Liver (tissue), 8 donors: ENCODE measurements at regions not wholly inside any gene's neighbourhood (a gene's known extent, or its start where the extent isn't known, plus 50 kb on each side); places are given as distances from the start of the nearest gene placed in this dataset.

Experiments used
- DNase-seq: peaks from one replicate; pipeline ENCODE4 v3.0.0-alpha.2; 2017; ENCODE audit warnings: low spot score
- H3K27ac ChIP-seq, 2 donors: one replicate each; pipeline ENCODE4 v1.7.0; 2013; ENCODE audit warnings: inconsistent platforms in 2 of 2, low read length in 2 of 2, control low read depth in 1 of 2, low read depth in 1 of 2, mild to moderate bottlenecking in 1 of 2
- H3K27me3 ChIP-seq, 4 donors: one replicate each; pipeline versions ENCODE4 v1.6.1 to v1.7.0; 2013; ENCODE audit warnings: low read length in 3 of 4, inconsistent platforms in 1 of 4, mild to moderate bottlenecking in 1 of 4, moderate library complexity in 1 of 4; ENCODE audit not compliant: control insufficient read depth in 4 of 4, insufficient read depth in 4 of 4
- H3K36me3 ChIP-seq, 4 donors: one replicate each; pipeline versions ENCODE4 v1.6.1 to v1.7.0; 2013; ENCODE audit warnings: low read length in 3 of 4, mild to moderate bottlenecking in 3 of 4, low read depth in 1 of 4, moderate library complexity in 1 of 4; ENCODE audit not compliant: control insufficient read depth in 4 of 4, insufficient read depth in 3 of 4
- H3K4me1 ChIP-seq, 4 donors: one replicate each; pipeline versions ENCODE4 v1.6.1 to v1.7.0; 2013; ENCODE audit warnings: low read length in 3 of 4, mild to moderate bottlenecking in 3 of 4, moderate library complexity in 1 of 4; ENCODE audit not compliant: control insufficient read depth in 4 of 4, insufficient read depth in 4 of 4
- H3K4me3 ChIP-seq, 3 donors: one replicate each; pipeline versions ENCODE4 v1.6.1 to v1.7.0; 2013; ENCODE audit warnings: low read length in 3 of 3, control low read depth in 1 of 3, low read depth in 1 of 3, mild to moderate bottlenecking in 1 of 3
- H3K9ac ChIP-seq, 2 donors: one replicate each; pipeline ENCODE4 v1.7.0; 2013; ENCODE audit warnings: low read length in 2 of 2, mild to moderate bottlenecking in 2 of 2, moderate library complexity in 2 of 2, control low read depth in 1 of 2, low read depth in 1 of 2
- H3K9me3 ChIP-seq, 4 donors: one replicate each; pipeline versions ENCODE4 v1.6.1 to v1.7.0; 2013; ENCODE audit warnings: low read length in 3 of 4; ENCODE audit not compliant: control insufficient read depth in 4 of 4
- EGR1 ChIP-seq, 2 donors: IDR thresholded peaks; 2 replicates each; pipeline ENCODE4 v1.6.1; 2016 to 2018; ENCODE audit warnings: antibody characterized with exemption in 2 of 2, low read depth in 2 of 2
- FOXA2 ChIP-seq: IDR thresholded peaks from 2 replicates; pipeline ENCODE4 v1.6.1; 2016; ENCODE audit warnings: antibody characterized with exemption
- GABPA ChIP-seq, 2 donors: IDR thresholded peaks in 1 of 2; conservative IDR thresholded peaks in 1 of 2; 2 replicates each; pipeline ENCODE4 v1.6.1; 2016; ENCODE audit warnings: antibody characterized with exemption in 2 of 2, mild to moderate bottlenecking in 1 of 2, moderate library complexity in 1 of 2
- HNF4A ChIP-seq, 2 donors: conservative IDR thresholded peaks; 2 replicates each; pipeline ENCODE4 v1.6.1; 2016; ENCODE audit warnings: antibody characterized with exemption in 2 of 2, mild to moderate bottlenecking in 2 of 2
- HNF4G ChIP-seq: IDR thresholded peaks from 2 replicates; pipeline ENCODE4 v1.6.1; 2016; ENCODE audit warnings: antibody characterized with exemption
- JUND ChIP-seq, 2 donors: IDR thresholded peaks; 2 replicates each; pipeline ENCODE4 v1.6.1; 2016; ENCODE audit warnings: antibody characterized with exemption in 2 of 2
- NR2F2 ChIP-seq: IDR thresholded peaks from 2 replicates; pipeline ENCODE4 v1.6.1; 2016; ENCODE audit warnings: antibody characterized with exemption
- RAD21 ChIP-seq, 2 donors: IDR thresholded peaks; 2 replicates each; pipeline ENCODE4 v1.6.1; 2016; ENCODE audit warnings: antibody characterized with exemption in 2 of 2, mild to moderate bottlenecking in 2 of 2
- RXRA ChIP-seq, 2 donors: IDR thresholded peaks; 2 replicates each; pipeline ENCODE4 v1.6.1; 2017 to 2018; ENCODE audit warnings: antibody characterized with exemption in 2 of 2, mild to moderate bottlenecking in 1 of 2
- SP1 ChIP-seq: IDR thresholded peaks from 2 replicates; pipeline ENCODE4 v1.6.1; 2018; ENCODE audit warnings: antibody characterized with exemption, mild to moderate bottlenecking
- TAF1 ChIP-seq: conservative IDR thresholded peaks from 2 replicates; pipeline ENCODE4 v1.6.1; 2016; ENCODE audit warnings: antibody characterized with exemption, mild to moderate bottlenecking
- YY1 ChIP-seq: IDR thresholded peaks from 2 replicates; pipeline ENCODE4 v1.6.1; 2016; ENCODE audit warnings: antibody characterized with exemption, mild to moderate bottlenecking
- WGBS: extraction: QIAGEN DNeasy Blood & Tissue Kit; methylation state at CpG from one replicate; pipeline ENCODE4 v1.1.7; 2013; 5-methylcytosine and 5-hydroxymethylcytosine counted together
- TF ChIP-seq, protein P1 (sequence below): IDR thresholded peaks from 2 replicates; pipeline ENCODE4 v1.6.1; 2016; ENCODE audit warnings: antibody characterized with exemption
- TF ChIP-seq, protein P2 (sequence below): IDR thresholded peaks from 2 replicates; pipeline ENCODE4 v1.6.1; 2016; ENCODE audit warnings: antibody characterized with exemption, mild to moderate bottlenecking
- TF ChIP-seq, protein P3 (sequence below): IDR thresholded peaks from 2 replicates; pipeline ENCODE4 v1.6.1; 2016; ENCODE audit warnings: antibody characterized with exemption
- TF ChIP-seq, protein P4 (sequence below): fragments of 150-350 bp; IDR thresholded peaks from 2 replicates; pipeline ENCODE4 v1.5.1; 2017; ENCODE audit warnings: improper control_type of control experiment, low read depth, low read length; ENCODE audit not compliant: missing input control
- donor health status: healthy.
- donor health status: healthy.
- donor health status: healthy.
- donor health status: healthy.
- donor health status: healthy.

DNA sequence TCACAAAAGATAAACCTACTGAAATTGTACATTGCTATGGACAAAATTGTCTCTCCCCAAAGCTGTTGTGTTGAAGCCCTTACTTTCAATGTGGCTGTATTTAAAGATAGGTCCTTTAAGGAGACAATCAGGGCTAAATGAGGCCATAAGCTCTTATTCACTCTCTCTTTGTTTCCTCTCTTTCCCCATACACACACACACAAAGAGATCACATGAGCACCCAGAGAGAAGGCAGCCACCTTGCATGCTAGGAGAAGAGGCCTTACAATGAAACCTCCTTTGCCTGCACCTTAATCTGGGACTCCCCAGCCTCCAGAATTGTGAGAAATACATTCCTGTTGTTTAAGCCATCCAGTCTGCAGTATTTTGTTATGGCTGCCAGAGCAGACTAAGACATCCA, 1295.6 kb upstream of the CDH6 start:
- DNase-seq, result no peak
- TF ChIP-seq, protein P1, sequence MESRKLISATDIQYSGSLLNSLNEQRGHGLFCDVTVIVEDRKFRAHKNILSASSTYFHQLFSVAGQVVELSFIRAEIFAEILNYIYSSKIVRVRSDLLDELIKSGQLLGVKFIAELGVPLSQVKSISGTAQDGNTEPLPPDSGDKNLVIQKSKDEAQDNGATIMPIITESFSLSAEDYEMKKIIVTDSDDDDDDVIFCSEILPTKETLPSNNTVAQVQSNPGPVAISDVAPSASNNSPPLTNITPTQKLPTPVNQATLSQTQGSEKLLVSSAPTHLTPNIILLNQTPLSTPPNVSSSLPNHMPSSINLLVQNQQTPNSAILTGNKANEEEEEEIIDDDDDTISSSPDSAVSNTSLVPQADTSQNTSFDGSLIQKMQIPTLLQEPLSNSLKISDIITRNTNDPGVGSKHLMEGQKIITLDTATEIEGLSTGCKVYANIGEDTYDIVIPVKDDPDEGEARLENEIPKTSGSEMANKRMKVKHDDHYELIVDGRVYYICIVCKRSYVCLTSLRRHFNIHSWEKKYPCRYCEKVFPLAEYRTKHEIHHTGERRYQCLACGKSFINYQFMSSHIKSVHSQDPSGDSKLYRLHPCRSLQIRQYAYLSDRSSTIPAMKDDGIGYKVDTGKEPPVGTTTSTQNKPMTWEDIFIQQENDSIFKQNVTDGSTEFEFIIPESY, result no peak
- TF ChIP-seq HNF4A (conservative IDR thresholded peaks at IDR 0.05), result no peak
- TF ChIP-seq, protein P2, sequence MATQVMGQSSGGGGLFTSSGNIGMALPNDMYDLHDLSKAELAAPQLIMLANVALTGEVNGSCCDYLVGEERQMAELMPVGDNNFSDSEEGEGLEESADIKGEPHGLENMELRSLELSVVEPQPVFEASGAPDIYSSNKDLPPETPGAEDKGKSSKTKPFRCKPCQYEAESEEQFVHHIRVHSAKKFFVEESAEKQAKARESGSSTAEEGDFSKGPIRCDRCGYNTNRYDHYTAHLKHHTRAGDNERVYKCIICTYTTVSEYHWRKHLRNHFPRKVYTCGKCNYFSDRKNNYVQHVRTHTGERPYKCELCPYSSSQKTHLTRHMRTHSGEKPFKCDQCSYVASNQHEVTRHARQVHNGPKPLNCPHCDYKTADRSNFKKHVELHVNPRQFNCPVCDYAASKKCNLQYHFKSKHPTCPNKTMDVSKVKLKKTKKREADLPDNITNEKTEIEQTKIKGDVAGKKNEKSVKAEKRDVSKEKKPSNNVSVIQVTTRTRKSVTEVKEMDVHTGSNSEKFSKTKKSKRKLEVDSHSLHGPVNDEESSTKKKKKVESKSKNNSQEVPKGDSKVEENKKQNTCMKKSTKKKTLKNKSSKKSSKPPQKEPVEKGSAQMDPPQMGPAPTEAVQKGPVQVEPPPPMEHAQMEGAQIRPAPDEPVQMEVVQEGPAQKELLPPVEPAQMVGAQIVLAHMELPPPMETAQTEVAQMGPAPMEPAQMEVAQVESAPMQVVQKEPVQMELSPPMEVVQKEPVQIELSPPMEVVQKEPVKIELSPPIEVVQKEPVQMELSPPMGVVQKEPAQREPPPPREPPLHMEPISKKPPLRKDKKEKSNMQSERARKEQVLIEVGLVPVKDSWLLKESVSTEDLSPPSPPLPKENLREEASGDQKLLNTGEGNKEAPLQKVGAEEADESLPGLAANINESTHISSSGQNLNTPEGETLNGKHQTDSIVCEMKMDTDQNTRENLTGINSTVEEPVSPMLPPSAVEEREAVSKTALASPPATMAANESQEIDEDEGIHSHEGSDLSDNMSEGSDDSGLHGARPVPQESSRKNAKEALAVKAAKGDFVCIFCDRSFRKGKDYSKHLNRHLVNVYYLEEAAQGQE, result no peak
- no peak for TF ChIP-seq NR2F2
- no peak for TF ChIP-seq TAF1
- no peak for TF ChIP-seq HNF4G
- TF ChIP-seq, protein P3, sequence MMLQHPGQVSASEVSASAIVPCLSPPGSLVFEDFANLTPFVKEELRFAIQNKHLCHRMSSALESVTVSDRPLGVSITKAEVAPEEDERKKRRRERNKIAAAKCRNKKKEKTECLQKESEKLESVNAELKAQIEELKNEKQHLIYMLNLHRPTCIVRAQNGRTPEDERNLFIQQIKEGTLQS, result no peak
- no peak for TF ChIP-seq GABPA (IDR thresholded peaks at IDR 0.05 in 1 of 2, conservative IDR thresholded peaks at IDR 0.05 in 1 of 2)
- no peak for TF ChIP-seq RAD21 (IDR thresholded peaks at IDR 0.05)
- no peak for TF ChIP-seq YY1
- TF ChIP-seq EGR1 (IDR thresholded peaks at IDR 0.05; ENCODE audit: low read depth in 2 of 2), result no peak
- TF ChIP-seq RXRA (IDR thresholded peaks at IDR 0.05), result no peak

DNA sequence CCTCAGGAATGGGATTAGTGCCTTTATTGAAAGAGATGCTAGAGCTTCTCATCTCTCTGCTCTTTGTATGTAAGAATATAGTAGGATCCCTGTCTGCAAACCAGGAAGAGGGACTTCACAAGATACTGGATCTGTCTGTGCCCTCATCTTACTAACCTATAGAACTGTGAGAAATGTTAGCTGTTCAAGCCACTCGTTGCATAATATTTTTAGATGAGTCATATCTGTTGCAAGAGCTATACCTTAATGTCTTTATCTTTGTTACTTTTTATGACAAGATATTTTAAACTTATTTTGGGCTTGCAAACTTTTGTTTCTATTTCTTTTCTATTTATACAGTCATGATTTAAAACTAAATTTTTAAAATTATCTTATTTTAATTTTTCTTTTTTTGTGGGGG, 1296.8 kb upstream of the CDH6 start:
- H3K4me1 ChIP-seq, result peaks cover 0 to 3% (median 0%) of the 10 kb centered on the region in 4 donors
- TF ChIP-seq YY1 (no peak), GABPA (IDR thresholded peaks at IDR 0.05 in 1 of 2, conservative IDR thresholded peaks at IDR 0.05 in 1 of 2) (no peak), JUND (IDR thresholded peaks at IDR 0.05) (no peak), FOXA2 (no peak), HNF4G (no peak), NR2F2 (no peak), EGR1 (IDR thresholded peaks at IDR 0.05; ENCODE audit: low read depth in 2 of 2) (no peak), HNF4A (conservative IDR thresholded peaks at IDR 0.05) (no peak), TAF1 (no peak), RXRA (IDR thresholded peaks at IDR 0.05) (no peak), SP1 (no peak), RAD21 (IDR thresholded peaks at IDR 0.05) (no peak)
- TF ChIP-seq, protein P4, sequence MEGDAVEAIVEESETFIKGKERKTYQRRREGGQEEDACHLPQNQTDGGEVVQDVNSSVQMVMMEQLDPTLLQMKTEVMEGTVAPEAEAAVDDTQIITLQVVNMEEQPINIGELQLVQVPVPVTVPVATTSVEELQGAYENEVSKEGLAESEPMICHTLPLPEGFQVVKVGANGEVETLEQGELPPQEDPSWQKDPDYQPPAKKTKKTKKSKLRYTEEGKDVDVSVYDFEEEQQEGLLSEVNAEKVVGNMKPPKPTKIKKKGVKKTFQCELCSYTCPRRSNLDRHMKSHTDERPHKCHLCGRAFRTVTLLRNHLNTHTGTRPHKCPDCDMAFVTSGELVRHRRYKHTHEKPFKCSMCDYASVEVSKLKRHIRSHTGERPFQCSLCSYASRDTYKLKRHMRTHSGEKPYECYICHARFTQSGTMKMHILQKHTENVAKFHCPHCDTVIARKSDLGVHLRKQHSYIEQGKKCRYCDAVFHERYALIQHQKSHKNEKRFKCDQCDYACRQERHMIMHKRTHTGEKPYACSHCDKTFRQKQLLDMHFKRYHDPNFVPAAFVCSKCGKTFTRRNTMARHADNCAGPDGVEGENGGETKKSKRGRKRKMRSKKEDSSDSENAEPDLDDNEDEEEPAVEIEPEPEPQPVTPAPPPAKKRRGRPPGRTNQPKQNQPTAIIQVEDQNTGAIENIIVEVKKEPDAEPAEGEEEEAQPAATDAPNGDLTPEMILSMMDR, result no peak
- TF ChIP-seq, protein P2, result no peak
- TF ChIP-seq, protein P1, result no peak
- WGBS, result 84% methylated on average over 1 of the region's 1 CpG

More for the DNA sequence above, 1295.6 kb upstream of the CDH6 start:
- H3K36me3 ChIP-seq, result no peaks in the 10 kb centered on the region
- no peaks in the 10 kb centered on the region for H3K9me3 ChIP-seq
- no peak overlapping the region for H3K9ac ChIP-seq
- peaks cover 0 to 3% (median 0%) of the 10 kb centered on the region in 4 donors for H3K4me1 ChIP-seq
- H3K4me3 ChIP-seq, result no peak overlapping the region
- no peaks in the 10 kb centered on the region for H3K27me3 ChIP-seq
- no peak overlapping the region for H3K27ac ChIP-seq

More for the DNA sequence above, 1296.8 kb upstream of the CDH6 start:
- DNase-seq, result no peak
- H3K36me3 ChIP-seq, result no peaks in the 10 kb centered on the region
- H3K27me3 ChIP-seq, result no peaks in the 10 kb centered on the region
- H3K9ac ChIP-seq, result no peak overlapping the region
- H3K4me3 ChIP-seq, result no peak overlapping the region
- no peaks in the 10 kb centered on the region for H3K9me3 ChIP-seq
- no peak overlapping the region for H3K27ac ChIP-seq
